OCI-LY7 (cell line): ENCODE measurements at regions not wholly inside any gene's neighbourhood (a gene's known extent, or its start where the extent isn't known, plus 50 kb on each side); places are given as distances from the start of the nearest gene placed in this dataset.

Source experiments
- EZH2phosphoT487 ChIP-seq: fragments of 200-600 bp; sonication (generic); IDR thresholded peaks from 2 replicates; pipeline ENCODE4 v1.6.1; 2018; ENCODE audit warnings: low read depth, borderline replicate concordance, mild to moderate bottlenecking, mixed run types, antibody characterized with exemption, low read length, moderate library complexity, mixed read lengths
- TF ChIP-seq, protein P1 (sequence below): fragments of 200-600 bp; sonication (generic); conservative IDR thresholded peaks from 2 replicates; pipeline ENCODE4 v1.5.1; 2014; ENCODE audit warnings: mild to moderate bottlenecking, antibody characterized with exemption, low read length, moderate library complexity, mixed read lengths

DNA sequence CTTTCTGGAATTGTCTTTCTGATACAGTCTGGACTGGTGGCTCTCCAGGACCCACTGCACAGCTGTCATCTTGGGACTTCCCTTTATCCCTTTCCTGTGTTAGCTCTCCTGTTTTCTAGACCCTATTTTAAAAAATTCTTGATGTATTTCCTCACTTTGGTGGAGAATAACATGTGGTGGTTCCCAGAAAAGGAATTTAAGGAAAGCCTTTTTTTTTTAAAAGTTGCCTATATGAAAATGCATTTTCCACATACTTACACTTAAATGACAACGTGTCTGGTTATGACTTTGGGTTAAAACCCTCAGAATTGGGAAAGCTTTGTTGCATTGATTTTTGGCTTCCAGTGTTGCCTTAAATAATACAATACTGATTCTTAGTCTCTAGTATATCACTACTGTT is 400.7 kb downstream of the TMEM135 start:
- TF ChIP-seq, protein P1, sequence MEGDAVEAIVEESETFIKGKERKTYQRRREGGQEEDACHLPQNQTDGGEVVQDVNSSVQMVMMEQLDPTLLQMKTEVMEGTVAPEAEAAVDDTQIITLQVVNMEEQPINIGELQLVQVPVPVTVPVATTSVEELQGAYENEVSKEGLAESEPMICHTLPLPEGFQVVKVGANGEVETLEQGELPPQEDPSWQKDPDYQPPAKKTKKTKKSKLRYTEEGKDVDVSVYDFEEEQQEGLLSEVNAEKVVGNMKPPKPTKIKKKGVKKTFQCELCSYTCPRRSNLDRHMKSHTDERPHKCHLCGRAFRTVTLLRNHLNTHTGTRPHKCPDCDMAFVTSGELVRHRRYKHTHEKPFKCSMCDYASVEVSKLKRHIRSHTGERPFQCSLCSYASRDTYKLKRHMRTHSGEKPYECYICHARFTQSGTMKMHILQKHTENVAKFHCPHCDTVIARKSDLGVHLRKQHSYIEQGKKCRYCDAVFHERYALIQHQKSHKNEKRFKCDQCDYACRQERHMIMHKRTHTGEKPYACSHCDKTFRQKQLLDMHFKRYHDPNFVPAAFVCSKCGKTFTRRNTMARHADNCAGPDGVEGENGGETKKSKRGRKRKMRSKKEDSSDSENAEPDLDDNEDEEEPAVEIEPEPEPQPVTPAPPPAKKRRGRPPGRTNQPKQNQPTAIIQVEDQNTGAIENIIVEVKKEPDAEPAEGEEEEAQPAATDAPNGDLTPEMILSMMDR: no peak
- no peak for TF ChIP-seq EZH2phosphoT487
